ENCODE measurements at regions not wholly inside any gene's neighbourhood (a gene's known extent, or its start where the extent isn't known, plus 50 kb on each side); places are given as distances from the start of the nearest gene placed in this dataset.
"Not testable (repeated sequence)": the region's sequence is repeated elsewhere in the genome, so short reads cannot be mapped to it uniquely, and the experiment has no call there.

- no peak for DNase-seq
Measured at GRCh38 chr12:66775871-66776270, 97.0 kb upstream of the GRIP1 start.

GRCh38 chr12:66776974-66777373 lies 98.1 kb upstream of the GRIP1 start:
- DNase-seq, result no peak

- DNase-seq, result no peak
Measured at GRCh38 chr12:66779466-66779865, 100.6 kb upstream of the GRIP1 start.

GRCh38 chr12:66786531-66787308 lies 107.8 kb upstream of the GRIP1 start:
- no peak for DNase-seq

- DNase-seq, result no peak
Measured at GRCh38 chr12:66799551-66799950, 120.7 kb upstream of the GRIP1 start.

GRCh38 chr12:66800046-66800445 lies 121.2 kb upstream of the GRIP1 start:
- DNase-seq, result no peak

GRCh38 chr12:66803930-66804329 lies 125.1 kb upstream of the GRIP1 start:
- no peak for DNase-seq

GRCh38 chr12:66804563-66804974 lies 125.7 kb upstream of the GRIP1 start:
- DNase-seq, result no peak

GRCh38 chr12:66808606-66809005 lies 129.7 kb upstream of the GRIP1 start:
- DNase-seq, result no peak

GRCh38 chr12:66813137-66813892 lies 134.4 kb upstream of the GRIP1 start:
- DNase-seq, result no peak

GRCh38 chr12:66819587-66819986 lies 140.7 kb upstream of the GRIP1 start:
- no peak for DNase-seq

GRCh38 chr12:66822961-66823360 lies 144.1 kb upstream of the GRIP1 start:
- DNase-seq, result no peak

- no peak for DNase-seq
Measured at GRCh38 chr12:66823857-66824570, 145.1 kb upstream of the GRIP1 start.

- DNase-seq, result not testable (repeated sequence)
Measured at GRCh38 chr12:66825921-66826320, 147.0 kb upstream of the GRIP1 start.

GRCh38 chr12:66829660-66830325 lies 150.9 kb upstream of the GRIP1 start:
- no peak for DNase-seq

- DNase-seq, result no peak
Measured at GRCh38 chr12:66831495-66831894, 152.6 kb upstream of the GRIP1 start.

- DNase-seq, result no peak
Measured at GRCh38 chr12:66832997-66833396, 154.1 kb upstream of the GRIP1 start.

- DNase-seq, result no peak
Measured at GRCh38 chr12:66836623-66837310, 157.9 kb upstream of the GRIP1 start.

- no peak for DNase-seq
Measured at GRCh38 chr12:66837311-66837627, 158.4 kb upstream of the GRIP1 start.

GRCh38 chr12:66838366-66838765 lies 159.5 kb upstream of the GRIP1 start:
- DNase-seq, result no peak

GRCh38 chr12:66848967-66849366 lies 170.1 kb upstream of the GRIP1 start:
- DNase-seq, result no peak

GRCh38 chr12:66851134-66851533 lies 172.3 kb upstream of the GRIP1 start:
- peak; percentile 7 to 10 for DNase-seq

GRCh38 chr12:66852091-66852490 lies 173.2 kb upstream of the GRIP1 start:
- no peak for DNase-seq
